Effector CD8-positive, alpha-beta T cell (primary cell): ENCODE measurements at regions not wholly inside any gene's neighbourhood (a gene's known extent, or its start where the extent isn't known, plus 50 kb on each side); places are given as distances from the start of the nearest gene placed in this dataset.

Experiments
- DNase-seq: peaks from one replicate; lab custom pipeline; 2025; lab: John Stamatoyannopoulos, UW

GRCh38 chr12:125888921-125889320 lies 823.7 kb downstream of the AACS start:
- no peak for DNase-seq

- no peak for DNase-seq
Measured at GRCh38 chr12:125889742-125890141, 824.5 kb downstream of the AACS start.

- DNase-seq, result no peak
Measured at GRCh38 chr12:125890366-125890905, 825.2 kb downstream of the AACS start.

GRCh38 chr12:125890971-125891370 lies 825.7 kb downstream of the AACS start:
- DNase-seq, result no peak

- no peak for DNase-seq
Measured at GRCh38 chr12:125892276-125892675, 827.0 kb downstream of the AACS start.

- no peak for DNase-seq
Measured at GRCh38 chr12:125902991-125903390, 837.8 kb downstream of the AACS start.

- DNase-seq, result no peak
Measured at GRCh38 chr12:125907351-125907750, 842.1 kb downstream of the AACS start.

GRCh38 chr12:125919856-125920470 lies 854.7 kb downstream of the AACS start:
- DNase-seq, result no peak

- no peak for DNase-seq
Measured at GRCh38 chr12:125922330-125922729, 857.1 kb downstream of the AACS start.

- DNase-seq, result no peak
Measured at GRCh38 chr12:125936502-125936901, 871.3 kb downstream of the AACS start.

- DNase-seq, result no peak
Measured at GRCh38 chr12:125944446-125944845, 879.2 kb downstream of the AACS start.

GRCh38 chr12:125949471-125949870 lies 884.2 kb downstream of the AACS start:
- no peak for DNase-seq

- no peak for DNase-seq
Measured at GRCh38 chr12:125954362-125954761, 889.1 kb downstream of the AACS start.

- no peak for DNase-seq
Measured at GRCh38 chr12:125956186-125956585, 891.0 kb downstream of the AACS start.

- DNase-seq, result no peak
Measured at GRCh38 chr12:125966641-125967040, 901.4 kb downstream of the AACS start.

- DNase-seq, result no peak
Measured at GRCh38 chr12:125968413-125968812, 903.2 kb downstream of the AACS start.

- no peak for DNase-seq
Measured at GRCh38 chr12:125971981-125972380, 906.7 kb downstream of the AACS start.

- DNase-seq, result no peak
Measured at GRCh38 chr12:125978286-125978685, 913.1 kb downstream of the AACS start.

GRCh38 chr12:125981610-125982253 lies 916.5 kb downstream of the AACS start:
- DNase-seq, result no peak

GRCh38 chr12:125983094-125983783 lies 918.0 kb downstream of the AACS start:
- DNase-seq, result no peak

GRCh38 chr12:125983784-125984500 lies 918.7 kb downstream of the AACS start:
- no peak for DNase-seq

- no peak for DNase-seq
Measured at GRCh38 chr12:125988545-125988944, 923.3 kb downstream of the AACS start.
